ENCODE measurements at regions not wholly inside any gene's neighbourhood (a gene's known extent, or its start where the extent isn't known, plus 50 kb on each side); places are given as distances from the start of the nearest gene placed in this dataset.

DNA sequence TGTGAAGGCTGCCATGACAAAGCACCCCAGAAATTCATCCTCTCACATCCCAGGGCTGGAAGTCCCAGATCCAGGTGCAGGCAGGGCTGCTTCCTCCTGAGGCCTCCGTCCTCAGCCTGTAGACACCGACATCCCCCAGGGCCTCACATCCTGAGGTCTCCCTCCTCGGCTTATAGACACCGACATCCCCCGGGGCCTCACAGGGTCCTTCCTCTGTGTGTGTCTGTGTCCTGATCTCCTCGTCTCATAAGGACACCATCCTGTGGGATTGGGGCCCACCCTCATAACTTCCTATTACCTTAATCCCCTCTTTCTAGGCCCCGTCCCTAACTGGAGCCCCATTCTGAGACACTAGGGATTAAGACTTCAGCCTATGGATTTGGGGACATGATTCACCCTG is 92.0 kb upstream of the SNTG2 start:
- CTCF ChIA-PET (ENCODE audit: low intra/inter-chr PET ratio, low total read pairs), result no interaction called here
- no peak overlapping the region for H2AFZ ChIP-seq (ENCODE audit: low read length)
- no peak overlapping the region for H3K4me2 ChIP-seq (ENCODE audit: low read depth, low read length)
- ATAC-seq (no peak), FAIRE-seq (no peak), DNase-seq (ENCODE audit: low spot score) (no peak)
- intact Hi-C loops (cut with micrococcal nuclease; ENCODE audit: unreplicated experiment) (no loop called here), in situ Hi-C loops (cut with HindIII; ENCODE audit: extremely low pct_ligation_motif_present, low pct_unique_long_range_greater_than_20kb) (no loop called here)
- H3K79me2 ChIP-seq (ENCODE audit: insufficient read depth, low read length), result no peaks in the 10 kb centered on the region
- H3K9ac ChIP-seq (ENCODE audit: insufficient read depth, low read depth, low read length), result no peak overlapping the region
- POLR2A ChIA-PET, result no interaction called here
- H3K4me3 ChIP-seq (replicated peaks in 1 of 3; ENCODE audit: insufficient read depth in 1 of 3, low read depth in 2 of 3, low read length in 3 of 3), result no peak overlapping the region
- no peaks in the 10 kb centered on the region for H3K36me3 ChIP-seq (replicated peaks in 1 of 2; ENCODE audit: control insufficient read depth in 1 of 2, insufficient read depth in 2 of 2, low read length in 2 of 2)
- H4K20me1 ChIP-seq (ENCODE audit: insufficient read depth, low read length), result no peaks in the 10 kb centered on the region
- H3K27me3 ChIP-seq (ENCODE audit: control insufficient read depth in 1 of 2, insufficient read depth in 2 of 2, low read length in 2 of 2), result peaks cover 5 to 29% of the 10 kb centered on the region in 2 experiments; a peak in 2 of 5 replicates
- no peaks in the 10 kb centered on the region for H3K9me3 ChIP-seq (ENCODE audit: low read length)
- H3K27ac ChIP-seq (ENCODE audit: extremely low read length, insufficient read depth, low read length), result no peak overlapping the region
- no TSS peak for BruUV-seq (replicated peaks)
- 7% methylated on average over 5 of the region's 7 CpGs for WGBS (ENCODE audit: low lambda C conversion rate)
- TF ChIP-seq HINFP (CRISPR knock-in tag; IDR thresholded peaks at IDR 0.05; ENCODE audit: low read depth) (no peak), ZBTB7B (CRISPR knock-in tag; IDR thresholded peaks at IDR 0.05) (no peak), GTF3A (CRISPR knock-in tag; conservative IDR thresholded peaks at IDR 0.05) (no peak), REL (CRISPR knock-in tag; conservative IDR thresholded peaks at IDR 0.05) (no peak), NFATC3 (CRISPR knock-in tag; IDR thresholded peaks at IDR 0.05) (no peak), KLF12 (CRISPR knock-in tag; IDR thresholded peaks at IDR 0.05; ENCODE audit: borderline replicate concordance) (no peak), ZSCAN29 (CRISPR knock-in tag; conservative IDR thresholded peaks at IDR 0.05) (no peak), SNAPC2 (CRISPR knock-in tag; IDR thresholded peaks at IDR 0.05) (no peak), ZNF331 (CRISPR knock-in tag; IDR thresholded peaks at IDR 0.05) (no peak), NAIF1 (CRISPR knock-in tag; IDR thresholded peaks at IDR 0.05; ENCODE audit: borderline replicate concordance) (no peak), IKZF5 (CRISPR knock-in tag; IDR thresholded peaks at IDR 0.05) (no peak), ZNF546 (CRISPR knock-in tag; conservative IDR thresholded peaks at IDR 0.05) (no peak), ZNF333 (CRISPR knock-in tag; IDR thresholded peaks at IDR 0.05; ENCODE audit: borderline replicate concordance) (no peak)
- TF ChIP-seq, protein P1, sequence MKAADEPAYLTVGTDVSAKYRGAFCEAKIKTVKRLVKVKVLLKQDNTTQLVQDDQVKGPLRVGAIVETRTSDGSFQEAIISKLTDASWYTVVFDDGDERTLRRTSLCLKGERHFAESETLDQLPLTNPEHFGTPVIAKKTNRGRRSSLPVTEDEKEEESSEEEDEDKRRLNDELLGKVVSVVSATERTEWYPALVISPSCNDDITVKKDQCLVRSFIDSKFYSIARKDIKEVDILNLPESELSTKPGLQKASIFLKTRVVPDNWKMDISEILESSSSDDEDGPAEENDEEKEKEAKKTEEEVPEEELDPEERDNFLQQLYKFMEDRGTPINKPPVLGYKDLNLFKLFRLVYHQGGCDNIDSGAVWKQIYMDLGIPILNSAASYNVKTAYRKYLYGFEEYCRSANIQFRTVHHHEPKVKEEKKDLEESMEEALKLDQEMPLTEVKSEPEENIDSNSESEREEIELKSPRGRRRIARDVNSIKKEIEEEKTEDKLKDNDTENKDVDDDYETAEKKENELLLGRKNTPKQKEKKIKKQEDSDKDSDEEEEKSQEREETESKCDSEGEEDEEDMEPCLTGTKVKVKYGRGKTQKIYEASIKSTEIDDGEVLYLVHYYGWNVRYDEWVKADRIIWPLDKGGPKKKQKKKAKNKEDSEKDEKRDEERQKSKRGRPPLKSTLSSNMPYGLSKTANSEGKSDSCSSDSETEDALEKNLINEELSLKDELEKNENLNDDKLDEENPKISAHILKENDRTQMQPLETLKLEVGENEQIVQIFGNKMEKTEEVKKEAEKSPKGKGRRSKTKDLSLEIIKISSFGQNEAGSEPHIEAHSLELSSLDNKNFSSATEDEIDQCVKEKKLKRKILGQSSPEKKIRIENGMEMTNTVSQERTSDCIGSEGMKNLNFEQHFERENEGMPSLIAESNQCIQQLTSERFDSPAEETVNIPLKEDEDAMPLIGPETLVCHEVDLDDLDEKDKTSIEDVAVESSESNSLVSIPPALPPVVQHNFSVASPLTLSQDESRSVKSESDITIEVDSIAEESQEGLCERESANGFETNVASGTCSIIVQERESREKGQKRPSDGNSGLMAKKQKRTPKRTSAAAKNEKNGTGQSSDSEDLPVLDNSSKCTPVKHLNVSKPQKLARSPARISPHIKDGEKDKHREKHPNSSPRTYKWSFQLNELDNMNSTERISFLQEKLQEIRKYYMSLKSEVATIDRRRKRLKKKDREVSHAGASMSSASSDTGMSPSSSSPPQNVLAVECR (CRISPR knock-in tag; IDR thresholded peaks at IDR 0.05; ENCODE audit: borderline replicate concordance), result no peak
- H3K4me1 ChIP-seq (ENCODE audit: insufficient read depth, low read length), result no peaks in the 10 kb centered on the region
